OCI-LY1 (cell line): ENCODE measurements at regions not wholly inside any gene's neighbourhood (a gene's known extent, or its start where the extent isn't known, plus 50 kb on each side); places are given as distances from the start of the nearest gene placed in this dataset.

ENCODE experiments used
- H2AFZ ChIP-seq: fragments of 200-600 bp; sonication (generic), shearing (Covaris generic); 2 replicates; pipeline ENCODE4 v1.6.0; 2014; ENCODE audit warnings: antibody characterized with exemption, mild to moderate bottlenecking, low read length
- H3F3A ChIP-seq: fragments of 200-600 bp; sonication (generic), shearing (Covaris generic); 2 replicates; pipeline ENCODE4 v1.6.0; 2014; ENCODE audit warnings: mild to moderate bottlenecking, antibody characterized with exemption, low read length, moderate library complexity; ENCODE audit not compliant: insufficient read depth
- H3K27ac ChIP-seq: fragments of 200-600 bp; sonication (generic); 2 replicates; pipeline ENCODE4 v1.5.1; 2014; ENCODE audit warnings: low read length, mixed run types, mild to moderate bottlenecking, low read depth; ENCODE audit not compliant: poor library complexity, severe bottlenecking
- H3K27me3 ChIP-seq: fragments of 200-600 bp; sonication (generic); 2 replicates; pipeline ENCODE4 v1.6.0; 2014; ENCODE audit warnings: antibody characterized with exemption, mild to moderate bottlenecking, low read length, moderate library complexity; ENCODE audit not compliant: insufficient read depth
- H3K36me3 ChIP-seq: fragments of 200-600 bp; sonication (generic); 2 replicates; pipeline ENCODE4 v1.6.1; 2014; ENCODE audit warnings: mild to moderate bottlenecking, antibody characterized with exemption, low read length, moderate library complexity, mixed read lengths; ENCODE audit not compliant: insufficient read depth
- H3K4me1 ChIP-seq: fragments of 200-600 bp; sonication (generic); 2 replicates; pipeline ENCODE4 v1.5.1; 2014; ENCODE audit warnings: mild to moderate bottlenecking, low read length, moderate library complexity; ENCODE audit not compliant: insufficient read depth, severe bottlenecking
- H3K4me2 ChIP-seq: fragments of 200-600 bp; sonication (generic), shearing (Covaris generic); 2 replicates; pipeline ENCODE4 v1.6.1; 2014; ENCODE audit warnings: low read length
- H3K4me3 ChIP-seq: fragments of 200-600 bp; sonication (generic); 2 replicates; pipeline ENCODE4 v1.5.1; 2014; ENCODE audit warnings: low read length, low read depth, mild to moderate bottlenecking, mixed read lengths; ENCODE audit not compliant: poor library complexity, severe bottlenecking
- H3K79me2 ChIP-seq: fragments of 200-600 bp; shearing (Covaris generic); 2 replicates; pipeline ENCODE4 v1.6.1; 2016; ENCODE audit warnings: mixed run types, low read length, mixed read lengths; ENCODE audit not compliant: insufficient read depth
- H3K9ac ChIP-seq: fragments of 200-600 bp; sonication (generic), shearing (Covaris generic); 2 replicates; pipeline ENCODE4 v1.6.1; 2014; ENCODE audit warnings: mild to moderate bottlenecking, low read length, mixed read lengths
- H3K9me2 ChIP-seq: fragments of 200-600 bp; sonication (generic), shearing (Covaris generic); 2 replicates; pipeline ENCODE4 v1.6.1; 2014; ENCODE audit warnings: low read depth, mild to moderate bottlenecking, low read length, mixed read lengths
- H3K9me3 ChIP-seq: fragments of 200-600 bp; shearing (Covaris generic); 2 replicates; pipeline ENCODE4 v1.6.1; 2014; ENCODE audit warnings: low read length, mixed read lengths
- H4K20me1 ChIP-seq: fragments of 200-600 bp; sonication (generic), shearing (Covaris generic); 2 replicates; pipeline ENCODE4 v1.6.0; 2016; ENCODE audit warnings: mild to moderate bottlenecking, low read length; ENCODE audit not compliant: insufficient read depth
- EZH2 ChIP-seq: fragments of 200-600 bp; sonication (generic), shearing (Covaris generic); IDR thresholded peaks from 2 replicates; pipeline ENCODE4 v1.8.0; 2017; ENCODE audit warnings: borderline replicate concordance, mixed run types, mild to moderate bottlenecking, antibody characterized with exemption, low read length, moderate library complexity, mixed read lengths
- TF ChIP-seq, protein P1 (sequence below): fragments of 200-600 bp; sonication (generic), shearing (Covaris generic); IDR thresholded peaks from 2 replicates; pipeline ENCODE4 v1.5.1; 2017; ENCODE audit warnings: mild to moderate bottlenecking, antibody characterized with exemption, low read length, moderate library complexity, mixed read lengths

DNA sequence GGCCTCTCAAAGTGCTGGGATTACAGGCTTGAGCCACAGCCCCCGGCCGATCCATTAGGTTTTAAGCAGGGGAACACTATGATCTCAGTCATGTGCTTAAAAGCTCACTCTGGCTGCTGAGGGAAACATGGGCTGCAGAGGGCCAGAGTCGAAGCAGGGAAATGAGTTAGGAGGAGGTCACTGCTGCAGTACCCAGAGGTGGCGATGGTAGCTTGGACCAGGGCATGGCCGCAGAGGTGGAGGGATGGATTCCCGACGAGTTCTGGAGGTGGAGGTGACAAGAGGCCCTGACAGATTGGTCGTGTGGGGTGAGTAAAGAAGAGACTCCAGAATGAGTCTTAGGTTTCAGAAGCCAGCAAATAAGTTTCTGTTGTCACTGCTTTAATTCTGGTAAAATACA lies 54.4 kb upstream of the INCENP start:
- Histone ChIP-seq H3K27me3 (0 out of 2 replicates have a peak, but pooled peaks cover 4% of the 10 kb centered on the region), H3K4me2 (no peak overlapping the region), H3K4me1 (no peaks in the 10 kb centered on the region), H3K36me3 (no peaks in the 10 kb centered on the region), H3K79me2 (no peaks in the 10 kb centered on the region), H3K9ac (no peak overlapping the region), H4K20me1 (no peaks in the 10 kb centered on the region), H3F3A (no peaks in the 10 kb centered on the region), H3K27ac (no peak overlapping the region), H3K9me3 (no peaks in the 10 kb centered on the region), H3K9me2 (no peaks in the 10 kb centered on the region), H3K4me3 (no peak overlapping the region), H2AFZ (no peak overlapping the region)
- no peak for TF ChIP-seq EZH2
- TF ChIP-seq, protein P1, sequence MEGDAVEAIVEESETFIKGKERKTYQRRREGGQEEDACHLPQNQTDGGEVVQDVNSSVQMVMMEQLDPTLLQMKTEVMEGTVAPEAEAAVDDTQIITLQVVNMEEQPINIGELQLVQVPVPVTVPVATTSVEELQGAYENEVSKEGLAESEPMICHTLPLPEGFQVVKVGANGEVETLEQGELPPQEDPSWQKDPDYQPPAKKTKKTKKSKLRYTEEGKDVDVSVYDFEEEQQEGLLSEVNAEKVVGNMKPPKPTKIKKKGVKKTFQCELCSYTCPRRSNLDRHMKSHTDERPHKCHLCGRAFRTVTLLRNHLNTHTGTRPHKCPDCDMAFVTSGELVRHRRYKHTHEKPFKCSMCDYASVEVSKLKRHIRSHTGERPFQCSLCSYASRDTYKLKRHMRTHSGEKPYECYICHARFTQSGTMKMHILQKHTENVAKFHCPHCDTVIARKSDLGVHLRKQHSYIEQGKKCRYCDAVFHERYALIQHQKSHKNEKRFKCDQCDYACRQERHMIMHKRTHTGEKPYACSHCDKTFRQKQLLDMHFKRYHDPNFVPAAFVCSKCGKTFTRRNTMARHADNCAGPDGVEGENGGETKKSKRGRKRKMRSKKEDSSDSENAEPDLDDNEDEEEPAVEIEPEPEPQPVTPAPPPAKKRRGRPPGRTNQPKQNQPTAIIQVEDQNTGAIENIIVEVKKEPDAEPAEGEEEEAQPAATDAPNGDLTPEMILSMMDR, result no peak

DNA sequence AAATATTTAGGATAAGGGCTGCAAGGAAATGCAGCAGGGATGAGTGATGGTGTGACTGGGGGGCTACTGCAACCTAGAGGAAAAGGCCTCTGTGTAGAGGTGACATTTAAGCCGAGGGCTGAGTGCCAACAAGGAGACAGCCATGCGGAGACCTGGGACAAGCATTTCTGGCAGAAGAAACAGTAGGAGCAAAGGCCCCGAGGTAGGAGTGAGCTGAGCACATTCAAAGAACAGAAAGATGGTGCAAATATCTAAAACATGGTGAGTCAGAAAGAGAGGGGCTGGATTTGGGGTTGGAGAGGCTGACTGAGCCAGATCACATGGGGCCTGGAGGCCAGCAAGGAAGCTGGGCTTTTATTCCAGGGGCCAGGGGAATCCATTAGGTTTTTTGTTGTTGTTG lies 55.1 kb upstream of the INCENP start:
- H3K4me1 ChIP-seq, result no peaks in the 10 kb centered on the region
- H3K9me2 ChIP-seq, result no peaks in the 10 kb centered on the region
- no peaks in the 10 kb centered on the region for H3K9me3 ChIP-seq
- TF ChIP-seq EZH2, result no peak
- TF ChIP-seq, protein P1, result no peak
- H2AFZ ChIP-seq, result no peak overlapping the region
- H3K79me2 ChIP-seq, result no peaks in the 10 kb centered on the region
- H3K36me3 ChIP-seq, result no peaks in the 10 kb centered on the region
- H3F3A ChIP-seq, result no peaks in the 10 kb centered on the region
- 0 out of 2 replicates have a peak, but pooled peaks cover 4% of the 10 kb centered on the region for H3K27me3 ChIP-seq
- no peak overlapping the region for H3K4me2 ChIP-seq
- H3K27ac ChIP-seq, result no peak overlapping the region
- H3K4me3 ChIP-seq, result no peak overlapping the region
- no peaks in the 10 kb centered on the region for H4K20me1 ChIP-seq
- no peak overlapping the region for H3K9ac ChIP-seq

DNA sequence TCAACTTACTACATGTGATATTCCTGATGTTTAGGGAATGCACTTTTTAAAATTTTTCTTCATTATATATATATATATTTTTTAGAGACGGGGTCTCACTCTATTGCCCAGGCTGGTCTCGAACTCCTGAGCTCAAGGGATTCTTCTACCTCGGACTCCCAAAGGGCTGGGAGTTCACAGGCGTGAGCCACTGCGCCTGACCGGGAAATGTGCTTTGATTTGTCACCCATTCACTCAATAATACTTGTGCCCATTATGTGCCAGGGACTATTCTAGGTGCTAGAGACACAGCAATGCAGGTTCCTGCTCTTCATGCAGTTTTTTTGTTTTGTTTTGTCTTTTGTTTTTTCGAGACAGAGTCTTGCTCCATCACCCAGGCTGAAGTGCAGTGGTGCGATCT lies 56.1 kb upstream of the INCENP start:
- no peaks in the 10 kb centered on the region for H3K9me2 ChIP-seq
- TF ChIP-seq, protein P1, result no peak
- TF ChIP-seq EZH2, result no peak
- no peak overlapping the region for H2AFZ ChIP-seq
- no peaks in the 10 kb centered on the region for H3K36me3 ChIP-seq
- H4K20me1 ChIP-seq, result no peaks in the 10 kb centered on the region
- H3K4me1 ChIP-seq, result no peaks in the 10 kb centered on the region
- H3F3A ChIP-seq, result no peaks in the 10 kb centered on the region
- no peak overlapping the region for H3K27ac ChIP-seq
- no peaks in the 10 kb centered on the region for H3K9me3 ChIP-seq
- H3K79me2 ChIP-seq, result no peaks in the 10 kb centered on the region
- H3K4me3 ChIP-seq, result no peak overlapping the region
- H3K27me3 ChIP-seq, result 0 out of 2 replicates have a peak, but pooled peaks cover 4% of the 10 kb centered on the region
- no peak overlapping the region for H3K4me2 ChIP-seq
- no peak overlapping the region for H3K9ac ChIP-seq
